ENCODE measurements at regions not wholly inside any gene's neighbourhood (a gene's known extent, or its start where the extent isn't known, plus 50 kb on each side); places are given as distances from the start of the nearest gene placed in this dataset.

DNA sequence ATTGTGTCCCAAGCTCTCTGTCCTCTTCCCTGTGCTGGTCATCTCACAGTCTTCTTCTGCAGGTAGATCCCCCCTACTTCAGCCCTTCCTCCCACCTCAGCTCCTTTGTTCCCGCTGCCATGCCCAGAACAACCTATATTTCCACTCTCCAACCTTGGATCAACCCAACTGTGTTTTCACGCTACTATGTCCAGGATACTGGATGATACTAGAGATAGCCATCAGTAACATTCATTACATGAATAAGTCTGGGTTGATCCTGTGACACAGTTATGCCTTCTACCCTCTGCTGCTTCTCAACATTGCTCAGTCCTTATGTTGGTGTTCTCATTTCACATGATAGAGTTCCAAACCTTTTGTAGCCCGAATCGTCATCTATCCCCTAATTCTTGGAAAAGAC is 286.4 kb downstream of the ZEB1 start:
- H3K4me1 Mint-ChIP-seq (ENCODE audit: unreplicated experiment): peaks cover 18% of the 10 kb centered on the region
- H3K27me3 Mint-ChIP-seq (ENCODE audit: unreplicated experiment): peaks cover 2% of the 10 kb centered on the region
- H3K36me3 Mint-ChIP-seq (ENCODE audit: unreplicated experiment): no peaks in the 10 kb centered on the region
- DNase-seq (ENCODE audit: extremely low spot score, unreplicated experiment): no peak
- no peak overlapping the region for H3K27ac Mint-ChIP-seq (ENCODE audit: unreplicated experiment)
- no peak for TF ChIP-seq CTCF (IDR thresholded peaks at IDR 0.05)
- H3K4me3 Mint-ChIP-seq (ENCODE audit: unreplicated experiment): no peak overlapping the region
- H3K9me3 Mint-ChIP-seq (ENCODE audit: unreplicated experiment): no peaks in the 10 kb centered on the region

DNA sequence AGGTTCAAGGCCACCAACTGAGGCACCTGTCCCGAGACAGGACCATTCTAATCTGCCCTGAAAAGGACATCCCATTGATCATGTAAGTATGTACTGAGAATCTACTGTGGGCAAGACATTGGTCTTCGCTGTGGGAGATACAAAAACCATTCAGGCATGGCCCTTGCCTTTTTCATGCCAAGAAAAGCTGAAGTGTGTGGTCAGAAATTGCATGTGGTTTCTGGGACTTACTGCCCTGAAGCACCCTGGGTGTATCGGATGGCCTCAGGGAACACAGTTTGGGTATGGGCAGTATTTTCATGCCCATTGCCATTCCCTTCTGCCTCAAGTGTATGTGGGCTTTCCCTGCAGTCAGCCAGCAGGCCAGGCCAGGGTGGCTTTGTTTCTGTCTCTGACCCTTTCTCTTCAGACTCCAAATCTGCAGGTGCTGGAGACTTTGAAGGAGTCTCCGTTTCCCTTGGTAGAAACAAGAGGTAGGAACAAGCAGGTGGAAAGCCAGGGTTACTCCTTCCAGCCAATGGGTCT is 285.7 kb downstream of the ZEB1 start:
- H3K36me3 Mint-ChIP-seq (ENCODE audit: unreplicated experiment): no peaks in the 10 kb centered on the region
- peak overlapping the region; percentile 87 for H3K4me3 Mint-ChIP-seq (ENCODE audit: unreplicated experiment)
- H3K9me3 Mint-ChIP-seq (ENCODE audit: unreplicated experiment): no peaks in the 10 kb centered on the region
- TF ChIP-seq CTCF (IDR thresholded peaks at IDR 0.05): no peak
- no peak overlapping the region for H3K27ac Mint-ChIP-seq (ENCODE audit: unreplicated experiment)
- DNase-seq (ENCODE audit: extremely low spot score, unreplicated experiment): peak; percentile 67
- peaks cover 2% of the 10 kb centered on the region for H3K27me3 Mint-ChIP-seq (ENCODE audit: unreplicated experiment)
- H3K4me1 Mint-ChIP-seq (ENCODE audit: unreplicated experiment): peaks cover 18% of the 10 kb centered on the region

DNA sequence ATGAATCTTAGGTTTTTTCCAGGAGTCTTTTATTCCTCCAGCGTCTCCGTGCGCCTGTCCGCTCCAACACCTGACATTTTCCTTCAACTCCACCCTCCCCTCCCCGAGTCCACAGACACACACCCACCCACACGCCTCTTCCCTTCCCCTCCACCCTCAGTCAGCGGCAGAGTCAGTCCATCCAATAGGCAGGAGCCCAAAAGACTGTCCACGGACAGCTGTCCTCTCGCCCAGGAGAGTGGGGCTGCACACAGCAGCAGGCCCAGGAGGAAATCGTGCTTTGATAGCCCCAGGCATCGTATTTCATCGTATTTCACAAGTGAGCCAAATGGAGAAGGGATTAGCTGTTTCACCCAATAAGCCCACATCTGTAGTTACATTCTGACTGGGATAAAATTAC is 285.1 kb downstream of the ZEB1 start:
- Mint-ChIP-seq H3K9me3 (ENCODE audit: unreplicated experiment) (no peaks in the 10 kb centered on the region), H3K36me3 (ENCODE audit: unreplicated experiment) (no peaks in the 10 kb centered on the region), H3K27ac (ENCODE audit: unreplicated experiment) (peak overlapping the region; percentile 29), H3K4me3 (ENCODE audit: unreplicated experiment) (peak overlapping the region; percentile 87), H3K4me1 (ENCODE audit: unreplicated experiment) (peaks cover 18% of the 10 kb centered on the region), H3K27me3 (ENCODE audit: unreplicated experiment) (peaks cover 2% of the 10 kb centered on the region)
- TF ChIP-seq CTCF (IDR thresholded peaks at IDR 0.05): no peak
- DNase-seq (ENCODE audit: extremely low spot score, unreplicated experiment): no peak

- peak overlapping the region; percentile 87 for H3K4me3 Mint-ChIP-seq (ENCODE audit: unreplicated experiment)
- peaks cover 18% of the 10 kb centered on the region for H3K4me1 Mint-ChIP-seq (ENCODE audit: unreplicated experiment)
- DNase-seq (ENCODE audit: extremely low spot score, unreplicated experiment): peak; percentile 96
- peak overlapping the region; percentile 40 for H3K27ac Mint-ChIP-seq (ENCODE audit: unreplicated experiment)
- H3K9me3 Mint-ChIP-seq (ENCODE audit: unreplicated experiment): no peaks in the 10 kb centered on the region
- no peaks in the 10 kb centered on the region for H3K36me3 Mint-ChIP-seq (ENCODE audit: unreplicated experiment)
- no peak for TF ChIP-seq CTCF (IDR thresholded peaks at IDR 0.05)
- peaks cover 2% of the 10 kb centered on the region for H3K27me3 Mint-ChIP-seq (ENCODE audit: unreplicated experiment)
These were observed 284.4 kb downstream of the ZEB1 start for GRCh38 chr10:31603235-31604087.

GRCh38 chr10:31602541-31603234 is 283.7 kb downstream of the ZEB1 start:
- Mint-ChIP-seq H3K4me3 (ENCODE audit: unreplicated experiment) (peak overlapping the region; percentile 77), H3K9me3 (ENCODE audit: unreplicated experiment) (no peaks in the 10 kb centered on the region)
- DNase-seq (ENCODE audit: extremely low spot score, unreplicated experiment): peak; percentile 76

More at GRCh38 chr10:31602541-31603234, 283.7 kb downstream of the ZEB1 start:
- Mint-ChIP-seq H3K27me3 (ENCODE audit: unreplicated experiment) (peaks cover 2% of the 10 kb centered on the region), H3K27ac (ENCODE audit: unreplicated experiment) (peak overlapping the region; percentile 40), H3K4me1 (ENCODE audit: unreplicated experiment) (peaks cover 18% of the 10 kb centered on the region), H3K36me3 (ENCODE audit: unreplicated experiment) (no peaks in the 10 kb centered on the region)
- no peak for TF ChIP-seq CTCF (IDR thresholded peaks at IDR 0.05)

Measured in osteocyte (in vitro differentiated cells).